Muscle of leg (tissue), 3 donors: ENCODE measurements at regions not wholly inside any gene's neighbourhood (a gene's known extent, or its start where the extent isn't known, plus 50 kb on each side); places are given as distances from the start of the nearest gene placed in this dataset.

Source experiments
- DNase-seq: peaks from one replicate; pipeline ENCODE4 v3.0.0; 2013
- H3K27ac ChIP-seq: one replicate; pipeline ENCODE4 v1.5.1; 2013; ENCODE audit warnings: mild to moderate bottlenecking, low read length, control low read depth
- H3K27me3 ChIP-seq: one replicate; pipeline ENCODE4 v1.6.1; 2013; ENCODE audit warnings: low read length; ENCODE audit not compliant: control insufficient read depth, insufficient read depth
- H3K36me3 ChIP-seq: one replicate; pipeline ENCODE4 v1.6.1; 2013; ENCODE audit warnings: low read length; ENCODE audit not compliant: control insufficient read depth, insufficient read depth
- H3K4me1 ChIP-seq: one replicate; pipeline ENCODE4 v1.6.1; 2013; ENCODE audit warnings: low read length; ENCODE audit not compliant: control insufficient read depth, insufficient read depth
- H3K4me3 ChIP-seq: one replicate; pipeline ENCODE4 v1.5.1; 2013; ENCODE audit warnings: low read length, control low read depth
- H3K9me3 ChIP-seq: replicated peaks from 2 replicates; pipeline ENCODE4 v1.6.1; 2013; ENCODE audit warnings: low read depth, low read length; ENCODE audit not compliant: control insufficient read depth
- WGBS: methylation state at CpG from one replicate; pipeline ENCODE4 v1.1.5; 2013; ENCODE audit warnings: missing lambda C conversion rate; ENCODE audit not compliant: insufficient coverage; 5-methylcytosine and 5-hydroxymethylcytosine counted together

GRCh38 chr18:47500930-47501329 lies 249.5 kb upstream of the SKOR2 start:
- no peaks in the 10 kb centered on the region for H3K4me1 ChIP-seq
- no peak for DNase-seq
- no peak overlapping the region for H3K4me3 ChIP-seq
- H3K9me3 ChIP-seq = no peaks in the 10 kb centered on the region
- 75% methylated on average over 1 of the region's 2 CpGs for WGBS
- H3K27ac ChIP-seq = no peak overlapping the region
- no peaks in the 10 kb centered on the region for H3K27me3 ChIP-seq
- no peaks in the 10 kb centered on the region for H3K36me3 ChIP-seq

- Histone ChIP-seq H3K27ac (no peak overlapping the region), H3K27me3 (no peaks in the 10 kb centered on the region), H3K36me3 (no peaks in the 10 kb centered on the region), H3K4me3 (no peak overlapping the region), H3K4me1 (no peaks in the 10 kb centered on the region), H3K9me3 (no peaks in the 10 kb centered on the region)
- WGBS = no CpG with 5 or more reads among the region's 3 CpGs
- DNase-seq = no peak
Observed at GRCh38 chr18:47492691-47493090, 241.2 kb upstream of the SKOR2 start.

- DNase-seq = no peak
- H3K9me3 ChIP-seq = no peaks in the 10 kb centered on the region
- no peaks in the 10 kb centered on the region for H3K36me3 ChIP-seq
- no peaks in the 10 kb centered on the region for H3K27me3 ChIP-seq
- H3K27ac ChIP-seq = no peak overlapping the region
- no peak overlapping the region for H3K4me3 ChIP-seq
- no peaks in the 10 kb centered on the region for H3K4me1 ChIP-seq
- WGBS = 18% methylated on average over 4 of the region's 5 CpGs
Observed at GRCh38 chr18:47490882-47491281, 239.4 kb upstream of the SKOR2 start.

- 50% methylated on average over 1 of the region's 5 CpGs for WGBS
- peaks cover 2% of the 10 kb centered on the region for H3K27me3 ChIP-seq
- H3K4me1 ChIP-seq = no peaks in the 10 kb centered on the region
- no peak overlapping the region for H3K4me3 ChIP-seq
- H3K27ac ChIP-seq = no peak overlapping the region
- H3K9me3 ChIP-seq = no peaks in the 10 kb centered on the region
- no peak for DNase-seq
- H3K36me3 ChIP-seq = no peaks in the 10 kb centered on the region
Observed at GRCh38 chr18:47485221-47485797, 233.8 kb upstream of the SKOR2 start.

- H3K4me3 ChIP-seq = no peak overlapping the region
- no peaks in the 10 kb centered on the region for H3K36me3 ChIP-seq
- no peaks in the 10 kb centered on the region for H3K9me3 ChIP-seq
- no peak overlapping the region for H3K27ac ChIP-seq
- no CpG with 5 or more reads among the region's 2 CpGs for WGBS
- DNase-seq = no peak
- peaks cover 2% of the 10 kb centered on the region for H3K27me3 ChIP-seq
- H3K4me1 ChIP-seq = no peaks in the 10 kb centered on the region
Observed at GRCh38 chr18:47484068-47484467, 232.6 kb upstream of the SKOR2 start.

- H3K27ac ChIP-seq = no peak overlapping the region
- no peaks in the 10 kb centered on the region for H3K4me1 ChIP-seq
- peaks cover 2% of the 10 kb centered on the region for H3K27me3 ChIP-seq
- no peaks in the 10 kb centered on the region for H3K36me3 ChIP-seq
- DNase-seq = no peak
- no peak overlapping the region for H3K4me3 ChIP-seq
- 100% methylated on average over 1 of the region's 4 CpGs for WGBS
- H3K9me3 ChIP-seq = no peaks in the 10 kb centered on the region
Observed at GRCh38 chr18:47480166-47480565, 228.7 kb upstream of the SKOR2 start.

- 100% methylated on average over 1 of the region's 2 CpGs for WGBS
- Histone ChIP-seq H3K9me3 (no peaks in the 10 kb centered on the region), H3K36me3 (no peaks in the 10 kb centered on the region), H3K27me3 (no peaks in the 10 kb centered on the region), H3K27ac (no peak overlapping the region), H3K4me1 (no peaks in the 10 kb centered on the region), H3K4me3 (no peak overlapping the region)
- DNase-seq = no peak
Observed at GRCh38 chr18:47471784-47472183, 220.3 kb upstream of the SKOR2 start.

- Histone ChIP-seq H3K4me3 (no peak overlapping the region), H3K4me1 (no peaks in the 10 kb centered on the region), H3K27me3 (no peaks in the 10 kb centered on the region), H3K36me3 (no peaks in the 10 kb centered on the region), H3K27ac (no peak overlapping the region), H3K9me3 (no peaks in the 10 kb centered on the region)
- whole genome bisulfite sequencing = 44% methylated on average over 1 of the region's 2 CpGs
- DNase-seq = no peak
Observed at GRCh38 chr18:47470941-47471340, 219.5 kb upstream of the SKOR2 start.

- Histone ChIP-seq H3K4me3 (no peak overlapping the region), H3K9me3 (no peaks in the 10 kb centered on the region), H3K27ac (no peak overlapping the region), H3K36me3 (no peaks in the 10 kb centered on the region), H3K27me3 (no peaks in the 10 kb centered on the region), H3K4me1 (no peaks in the 10 kb centered on the region)
- no peak for DNase-seq
- 27% methylated on average over 1 of the region's 2 CpGs for WGBS
Observed at GRCh38 chr18:47469576-47469975, 218.1 kb upstream of the SKOR2 start.

GRCh38 chr18:47461977-47462376 lies 210.5 kb upstream of the SKOR2 start:
- Histone ChIP-seq H3K4me1 (no peaks in the 10 kb centered on the region), H3K27ac (no peak overlapping the region), H3K36me3 (no peaks in the 10 kb centered on the region), H3K4me3 (no peak overlapping the region), H3K9me3 (no peaks in the 10 kb centered on the region), H3K27me3 (no peaks in the 10 kb centered on the region)
- WGBS = 80% methylated on average over 1 of the region's 2 CpGs
- no peak for DNase-seq

GRCh38 chr18:47461406-47461948 lies 210.0 kb upstream of the SKOR2 start:
- DNase-seq = no peak
- no peaks in the 10 kb centered on the region for H3K4me1 ChIP-seq
- no peaks in the 10 kb centered on the region for H3K9me3 ChIP-seq
- H3K36me3 ChIP-seq = no peaks in the 10 kb centered on the region
- 67% methylated on average over 3 of the region's 6 CpGs for WGBS
- no peaks in the 10 kb centered on the region for H3K27me3 ChIP-seq
- no peak overlapping the region for H3K27ac ChIP-seq
- no peak overlapping the region for H3K4me3 ChIP-seq
